ENCODE measurements at regions not wholly inside any gene's neighbourhood (a gene's known extent, or its start where the extent isn't known, plus 50 kb on each side); places are given as distances from the start of the nearest gene placed in this dataset.

DNA sequence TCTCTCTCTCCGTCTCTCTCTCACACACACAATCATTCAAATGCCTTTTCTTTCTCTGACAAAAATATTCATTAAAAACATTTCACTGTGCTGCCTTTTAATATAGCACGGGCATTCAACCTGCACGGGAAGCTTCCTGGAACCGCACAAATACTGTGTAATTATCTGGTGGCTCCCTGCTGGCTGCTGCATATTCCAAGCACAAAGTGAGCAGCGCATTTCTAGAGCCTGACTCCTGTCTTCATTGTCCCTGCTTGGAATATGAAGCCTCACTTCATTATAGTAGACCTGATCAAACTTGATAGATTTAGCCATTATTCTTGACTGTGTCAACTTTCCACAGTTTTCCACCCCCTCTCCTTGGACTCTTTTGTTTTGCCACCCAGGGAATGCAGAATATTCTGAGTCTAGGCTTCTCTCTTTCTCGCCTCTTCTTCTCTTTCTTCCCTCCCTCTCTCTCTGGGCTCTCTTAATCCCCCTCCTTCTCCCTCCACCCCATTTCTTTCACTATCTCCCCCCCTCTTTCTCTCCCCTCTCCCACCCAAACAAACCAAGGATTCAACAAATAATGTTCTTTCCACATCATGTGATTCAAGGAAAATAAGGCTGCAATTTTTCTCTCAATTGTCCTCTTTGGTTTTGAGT lies 672.1 kb upstream of the FANCL start:
- no peak for DNase-seq (ENCODE audit: low read depth in 3 of 3)

DNA sequence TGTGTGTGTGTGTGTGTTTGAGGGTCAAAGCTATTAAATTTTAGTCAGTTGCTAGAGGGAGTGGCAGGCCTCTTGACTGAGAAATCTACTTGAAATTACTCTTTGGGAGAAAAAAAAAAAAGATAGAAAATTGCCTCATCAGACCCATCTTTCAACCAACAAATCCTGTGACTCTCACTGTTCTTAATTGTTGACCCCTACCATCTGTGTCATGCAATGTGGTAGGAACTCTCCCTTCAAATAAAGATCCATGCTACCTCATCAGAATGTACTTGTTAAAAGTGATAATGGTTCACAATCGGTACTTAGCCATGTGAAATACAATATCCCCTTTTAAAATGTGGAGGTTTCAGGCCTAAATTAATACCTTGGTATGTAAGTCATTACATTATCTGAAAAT lies 670.8 kb upstream of the FANCL start:
- DNase-seq (ENCODE audit: low read depth in 3 of 3), result no peak

DNA sequence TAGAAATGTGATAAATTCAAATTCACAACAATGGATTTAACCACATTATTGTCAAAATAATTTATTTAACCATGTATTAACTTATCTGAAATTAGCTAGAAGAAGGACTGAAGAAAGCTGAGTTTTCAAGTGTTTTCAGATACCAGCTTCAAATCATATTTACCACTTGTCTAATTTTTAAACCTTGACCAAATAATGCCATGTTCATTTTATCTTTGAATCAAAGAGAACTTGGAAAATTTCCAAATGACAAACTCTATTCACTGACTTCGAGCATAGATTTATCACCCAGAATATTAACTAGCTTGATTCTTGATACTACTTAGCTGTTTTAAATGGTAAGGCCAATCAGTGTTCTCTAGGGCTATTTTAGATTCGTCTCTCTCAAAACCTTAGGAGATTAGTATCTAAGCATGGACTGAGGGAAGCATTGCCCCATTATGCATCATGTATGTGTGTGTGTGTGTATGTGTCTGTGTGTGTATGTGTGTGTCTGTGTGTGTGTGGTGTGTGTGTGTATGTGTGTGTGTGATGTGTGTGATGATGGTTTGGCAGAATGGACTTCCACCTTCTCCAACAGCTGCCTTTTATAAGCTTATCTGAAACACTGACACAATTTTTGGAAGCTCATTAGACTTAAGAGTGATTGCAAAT lies 667.5 kb upstream of the FANCL start:
- no peak for DNase-seq (ENCODE audit: low read depth in 3 of 3)

- DNase-seq (ENCODE audit: low read depth in 3 of 3), result no peak
These were observed 666.5 kb upstream of the FANCL start for GRCh38 chr2:58907644-58908043.

- DNase-seq (ENCODE audit: low read depth in 3 of 3), result no peak
These were observed 665.0 kb upstream of the FANCL start for GRCh38 chr2:58906081-58906645.

GRCh38 chr2:58904095-58904494 lies 663.0 kb upstream of the FANCL start:
- DNase-seq (ENCODE audit: low read depth in 3 of 3), result no peak

DNA sequence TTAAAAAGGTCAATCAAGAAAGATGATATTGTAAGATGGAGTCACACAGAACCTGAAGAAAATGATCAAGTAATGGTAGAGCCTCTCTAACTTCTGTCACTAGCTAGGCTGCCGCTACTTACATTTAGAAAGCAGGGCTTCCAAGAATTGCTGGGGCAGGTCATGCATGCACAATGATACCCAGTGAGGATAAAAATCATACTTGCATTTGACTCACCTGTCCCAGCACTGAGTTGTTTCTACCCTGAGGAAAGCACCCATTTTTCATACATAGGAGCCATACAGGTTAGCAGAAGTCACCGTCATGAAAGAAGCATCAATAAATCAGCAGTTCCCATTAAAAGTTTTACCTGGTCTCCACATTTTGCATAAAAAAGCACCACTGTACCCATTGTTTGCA lies 662.3 kb upstream of the FANCL start:
- DNase-seq (ENCODE audit: low read depth in 3 of 3), result no peak

DNA sequence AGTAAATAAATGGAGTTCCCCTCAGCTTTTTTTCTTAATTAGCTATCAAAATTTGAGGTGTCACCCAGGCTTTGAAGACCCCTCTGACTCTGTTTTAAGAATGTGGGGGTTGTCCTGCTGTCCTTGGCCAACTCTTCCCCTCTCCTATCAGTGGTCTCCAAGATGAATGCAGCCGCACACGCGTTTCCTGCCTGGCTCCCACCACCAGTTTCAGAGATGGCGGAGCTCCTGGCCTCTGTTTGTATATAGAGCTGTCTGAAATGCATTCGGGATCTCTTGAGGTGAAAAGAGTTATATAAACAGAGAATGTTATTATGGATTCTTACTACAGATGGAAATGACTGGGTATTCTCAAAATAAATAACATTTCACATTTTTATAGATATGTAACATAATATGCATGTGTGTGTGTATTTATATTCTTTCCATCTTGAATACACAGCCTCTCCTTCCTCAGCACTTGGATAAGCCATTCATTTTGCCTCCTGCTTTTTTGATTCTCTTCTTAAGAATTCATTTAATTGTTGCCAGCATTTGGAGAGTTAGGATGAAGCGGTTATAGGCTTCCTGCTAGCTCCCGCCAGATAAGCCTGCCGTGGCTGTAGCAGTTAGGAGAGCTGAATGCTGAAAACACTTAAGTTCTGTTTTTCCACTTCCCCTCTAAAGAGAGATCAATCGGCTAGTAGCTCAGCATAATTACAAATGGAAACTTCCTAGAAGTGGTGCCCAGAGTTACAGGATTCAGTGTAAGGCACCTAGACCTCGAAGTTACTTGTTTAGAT lies 659.3 kb upstream of the FANCL start:
- DNase-seq (ENCODE audit: low read depth in 3 of 3), result no peak

- no peak for DNase-seq (ENCODE audit: low read depth in 3 of 3)
These were observed 658.6 kb upstream of the FANCL start for GRCh38 chr2:58899692-58900091.

DNA sequence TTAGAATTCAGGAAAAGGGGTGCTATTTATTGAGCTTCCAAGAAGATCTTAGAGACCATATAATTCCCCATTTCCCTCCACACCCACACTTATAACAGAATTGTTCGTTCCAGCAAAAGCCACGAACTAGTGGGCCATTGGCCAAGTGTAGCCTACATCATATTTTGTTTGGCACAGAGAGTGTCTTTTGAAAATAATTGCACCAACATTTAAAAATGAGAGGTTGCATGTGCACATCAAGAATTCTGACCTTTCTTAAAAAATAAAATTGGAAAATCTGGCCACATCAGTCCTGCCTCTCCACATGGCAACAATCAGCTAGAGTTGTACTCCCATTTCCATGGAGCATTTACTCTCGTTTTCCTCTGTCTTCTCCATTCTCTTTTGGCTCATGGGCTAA lies 655.5 kb upstream of the FANCL start:
- DNase-seq (ENCODE audit: low read depth in 3 of 3), result no peak

DNA sequence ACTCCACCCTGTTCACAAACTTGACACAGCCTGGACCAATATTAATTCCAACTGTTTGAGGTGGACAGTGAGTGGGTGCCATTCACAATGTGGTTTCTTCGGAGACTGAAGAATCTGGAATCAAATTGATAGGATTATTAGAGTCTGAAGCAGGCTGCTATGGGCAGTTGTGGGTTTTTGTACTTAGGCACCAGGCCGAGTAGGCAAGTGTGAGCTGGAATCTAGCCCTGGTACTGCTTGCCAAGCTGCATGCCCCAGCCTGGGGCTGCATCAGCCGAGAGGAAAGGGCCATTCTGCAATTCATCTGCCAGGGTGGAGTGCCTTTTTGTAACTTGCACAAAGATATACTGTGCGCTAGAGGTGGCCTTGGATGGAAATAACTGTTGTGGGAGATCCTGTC lies 654.7 kb upstream of the FANCL start:
- no peak for DNase-seq (ENCODE audit: low read depth in 3 of 3)

DNA sequence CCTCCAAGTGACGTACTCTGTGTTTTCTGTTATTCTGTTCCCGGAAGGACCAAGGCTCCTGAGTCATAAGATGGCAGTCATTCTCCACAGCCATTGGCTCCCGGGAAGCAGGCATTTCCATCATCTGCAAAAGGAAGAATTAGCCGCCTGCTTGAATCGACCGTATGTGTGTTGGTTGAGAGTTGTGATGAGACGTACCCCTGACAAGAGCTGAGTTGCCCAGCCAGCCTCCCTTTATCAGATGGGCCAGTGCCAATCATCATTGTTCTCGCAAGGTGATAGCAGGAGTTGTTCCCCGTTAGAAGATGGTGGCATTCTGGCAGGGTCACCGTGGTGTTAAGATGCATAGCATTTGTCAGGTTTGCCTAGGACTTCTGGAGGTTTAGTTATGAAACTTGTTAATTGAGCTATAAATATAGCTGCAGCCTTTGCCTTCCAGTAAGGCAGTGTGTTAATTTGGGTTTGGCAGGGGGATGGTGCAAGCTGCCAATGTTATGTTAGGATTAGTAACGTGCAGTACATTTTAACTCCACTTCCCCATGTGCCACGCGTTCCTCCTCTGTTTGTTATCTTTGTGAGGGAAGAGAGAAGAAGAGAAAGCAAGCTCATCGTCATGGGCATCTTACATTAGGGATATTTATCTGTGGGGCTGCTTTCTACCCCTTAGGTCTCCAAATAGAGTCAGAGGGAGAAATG lies 652.7 kb upstream of the FANCL start:
- no peak for DNase-seq (ENCODE audit: low read depth in 3 of 3)

DNA sequence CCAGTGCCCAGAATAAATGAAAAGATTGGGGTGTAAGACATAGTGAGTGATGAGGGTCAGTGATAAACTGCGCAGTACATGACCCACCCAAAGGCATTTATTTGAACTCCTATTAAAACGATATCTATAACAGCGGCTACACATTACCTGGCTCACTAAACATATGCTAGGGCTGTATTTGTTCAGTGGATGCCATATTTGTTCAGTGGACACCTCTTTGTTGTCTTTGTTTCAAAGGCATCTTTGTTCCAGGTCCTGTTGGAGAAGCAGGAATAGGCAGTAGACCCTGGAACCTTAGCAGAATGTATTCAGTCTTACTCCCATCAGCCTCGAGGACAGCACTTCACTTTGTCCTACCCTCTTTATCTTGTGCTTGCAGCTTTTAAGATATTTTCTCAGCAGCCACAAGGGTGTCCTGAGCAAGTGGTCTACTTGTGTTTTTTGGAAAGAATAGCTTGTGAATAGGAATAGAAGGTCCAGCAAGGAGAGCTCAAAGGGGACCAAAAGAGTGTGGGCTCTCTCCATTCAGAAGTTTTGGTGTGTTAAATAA lies 650.8 kb upstream of the FANCL start:
- DNase-seq (ENCODE audit: low read depth in 3 of 3), result no peak

DNA sequence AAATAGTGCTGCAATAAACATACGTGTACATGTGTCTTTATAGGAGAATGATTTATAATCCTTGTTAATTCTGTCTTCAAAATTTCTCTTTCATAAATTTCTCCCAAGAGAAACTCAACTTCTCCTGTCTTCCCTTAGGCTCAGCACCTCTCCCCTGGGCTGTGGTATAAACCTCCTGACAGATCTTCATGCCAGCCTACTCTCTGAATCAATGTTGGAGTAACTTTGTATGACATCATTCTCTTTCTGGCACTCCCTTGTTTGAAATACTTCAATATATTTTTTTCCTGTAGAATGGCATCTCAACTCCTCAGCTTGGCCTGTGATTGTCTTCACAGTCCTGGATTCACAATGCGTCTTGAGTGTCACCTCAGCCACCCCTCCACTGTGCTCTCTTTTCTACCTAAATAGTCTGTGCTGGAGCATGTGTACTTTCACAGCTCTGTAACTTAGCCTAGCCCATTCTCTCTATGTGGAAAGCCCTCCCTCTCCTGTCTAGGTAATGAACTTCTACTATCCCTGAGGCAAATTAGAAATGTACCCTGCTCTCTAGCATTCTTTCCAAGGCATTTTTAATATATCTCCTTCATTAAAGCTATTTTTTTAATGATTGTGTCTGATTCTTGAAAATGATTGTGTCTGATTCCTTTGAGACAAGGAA lies 649.9 kb upstream of the FANCL start:
- DNase-seq (ENCODE audit: low read depth in 3 of 3), result no peak

DNA sequence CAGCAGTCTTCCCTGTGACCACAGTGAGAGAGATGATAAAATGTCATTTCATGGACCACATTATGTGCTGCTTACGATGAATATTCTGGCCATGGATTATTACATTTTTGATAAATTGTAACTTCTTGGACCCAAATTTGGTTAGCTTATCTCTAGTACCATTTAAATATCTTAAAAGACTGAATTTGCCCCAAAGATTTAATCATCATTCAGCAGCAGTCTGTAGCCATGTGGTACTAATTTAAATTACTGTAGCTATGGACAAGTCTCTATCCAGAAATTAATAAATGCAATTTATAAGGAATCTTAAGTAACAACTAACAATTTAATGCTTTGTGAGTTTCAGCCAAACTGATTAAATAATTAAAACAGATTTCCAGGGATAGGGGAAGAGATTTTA lies 644.9 kb upstream of the FANCL start:
- no peak for DNase-seq (ENCODE audit: low read depth in 3 of 3)

DNA sequence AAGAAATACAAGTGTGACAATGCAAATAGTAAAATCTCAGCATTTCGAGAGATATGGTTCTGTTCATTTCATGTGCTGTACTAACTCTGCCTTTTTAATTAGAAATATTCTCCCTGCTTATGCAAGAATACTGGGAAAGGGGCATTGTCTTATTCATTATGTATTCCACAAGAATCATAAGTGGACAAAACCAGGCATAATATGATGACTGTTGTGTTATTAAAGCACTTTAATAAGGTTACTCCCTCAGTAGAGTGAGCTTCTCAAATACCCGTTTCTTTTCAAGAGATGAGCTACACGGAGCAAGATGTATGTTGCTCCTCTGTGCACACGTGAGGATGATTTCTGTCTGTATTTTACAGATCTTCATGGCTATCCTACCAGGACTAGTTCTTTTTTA lies 638.7 kb upstream of the FANCL start:
- no peak for DNase-seq (ENCODE audit: low read depth in 3 of 3)

GRCh38 chr2:58878778-58879177 lies 637.7 kb upstream of the FANCL start:
- no peak for DNase-seq (ENCODE audit: low read depth in 3 of 3)

GRCh38 chr2:58876126-58876525 lies 635.0 kb upstream of the FANCL start:
- no peak for DNase-seq (ENCODE audit: low read depth in 3 of 3)

DNA sequence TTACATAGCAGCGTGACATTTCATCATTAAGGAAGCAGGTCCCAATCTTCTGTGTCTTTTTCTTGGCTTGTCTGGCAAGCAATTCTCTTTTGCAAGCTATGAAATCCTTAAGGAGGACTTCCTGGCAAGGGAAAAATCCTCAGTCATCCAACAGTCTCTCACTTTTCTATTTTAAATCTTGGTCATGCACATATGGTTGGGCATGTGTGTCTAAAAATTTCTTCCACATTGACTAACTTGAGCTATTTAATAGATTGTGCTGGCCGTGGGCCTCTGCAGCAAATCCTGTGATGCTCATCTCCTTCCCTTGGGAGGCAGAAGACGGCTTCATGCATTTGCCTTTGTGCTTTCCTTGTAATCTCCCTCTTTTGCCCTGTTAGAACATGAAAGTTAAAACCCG lies 634.3 kb upstream of the FANCL start:
- DNase-seq (ENCODE audit: low read depth in 3 of 3), result no peak

- no peak for DNase-seq (ENCODE audit: low read depth in 3 of 3)
These were observed 630.5 kb upstream of the FANCL start for GRCh38 chr2:58871469-58872142.

DNA sequence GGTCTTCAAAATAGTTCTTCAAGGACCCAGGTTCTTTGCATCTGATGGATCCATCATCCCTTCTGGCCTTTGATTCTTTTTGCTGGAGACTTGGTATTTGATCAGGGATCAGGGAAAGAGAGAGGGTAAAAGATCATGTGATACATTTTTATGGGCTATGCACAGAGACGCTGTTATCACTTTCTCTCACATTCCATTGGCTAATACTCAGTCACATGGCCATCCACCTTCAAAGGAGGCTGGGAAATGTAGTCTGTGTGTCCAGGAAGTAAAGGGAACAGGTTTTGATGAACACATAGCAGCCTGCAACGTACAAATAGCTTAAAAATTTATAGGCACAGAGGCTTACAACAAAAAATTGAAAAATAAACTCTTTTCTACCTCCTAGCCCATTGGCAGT lies 629.6 kb upstream of the FANCL start:
- no peak for DNase-seq (ENCODE audit: low read depth in 3 of 3)

Data from stimulated activated CD4-positive, alpha-beta T cell treated with anti-CD3 and anti-CD28 coated beads, TNF-alpha, amount 100 ng/mL, for 4 hours (primary cell).